ENCODE measurements at regions not wholly inside any gene's neighbourhood (a gene's known extent, or its start where the extent isn't known, plus 50 kb on each side); places are given as distances from the start of the nearest gene placed in this dataset.

- no peak for TF ChIP-seq ZBTB7A (IDR thresholded peaks at IDR 0.05; ENCODE audit: low read depth)
- no peak for TF ChIP-seq CEBPB (IDR thresholded peaks at IDR 0.05)
- TF ChIP-seq FOXM1 (IDR thresholded peaks at IDR 0.05; ENCODE audit: borderline replicate concordance, low read depth) = no peak
- no peak for TF ChIP-seq TAF1 (IDR thresholded peaks at IDR 0.05; ENCODE audit: low read depth)
- TF ChIP-seq EGR1 (IDR thresholded peaks at IDR 0.05) = no peak
- TF ChIP-seq YY1 (IDR thresholded peaks at IDR 0.05; ENCODE audit: low read depth) = no peak
- TF ChIP-seq, protein P1, sequence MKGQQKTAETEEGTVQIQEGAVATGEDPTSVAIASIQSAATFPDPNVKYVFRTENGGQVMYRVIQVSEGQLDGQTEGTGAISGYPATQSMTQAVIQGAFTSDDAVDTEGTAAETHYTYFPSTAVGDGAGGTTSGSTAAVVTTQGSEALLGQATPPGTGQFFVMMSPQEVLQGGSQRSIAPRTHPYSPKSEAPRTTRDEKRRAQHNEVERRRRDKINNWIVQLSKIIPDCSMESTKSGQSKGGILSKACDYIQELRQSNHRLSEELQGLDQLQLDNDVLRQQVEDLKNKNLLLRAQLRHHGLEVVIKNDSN (IDR thresholded peaks at IDR 0.05) = no peak
- no peak for TF ChIP-seq NFIC (IDR thresholded peaks at IDR 0.05)
- no peak for TF ChIP-seq RAD21 (IDR thresholded peaks at IDR 0.05; ENCODE audit: low read depth)
- TF ChIP-seq, protein P2, sequence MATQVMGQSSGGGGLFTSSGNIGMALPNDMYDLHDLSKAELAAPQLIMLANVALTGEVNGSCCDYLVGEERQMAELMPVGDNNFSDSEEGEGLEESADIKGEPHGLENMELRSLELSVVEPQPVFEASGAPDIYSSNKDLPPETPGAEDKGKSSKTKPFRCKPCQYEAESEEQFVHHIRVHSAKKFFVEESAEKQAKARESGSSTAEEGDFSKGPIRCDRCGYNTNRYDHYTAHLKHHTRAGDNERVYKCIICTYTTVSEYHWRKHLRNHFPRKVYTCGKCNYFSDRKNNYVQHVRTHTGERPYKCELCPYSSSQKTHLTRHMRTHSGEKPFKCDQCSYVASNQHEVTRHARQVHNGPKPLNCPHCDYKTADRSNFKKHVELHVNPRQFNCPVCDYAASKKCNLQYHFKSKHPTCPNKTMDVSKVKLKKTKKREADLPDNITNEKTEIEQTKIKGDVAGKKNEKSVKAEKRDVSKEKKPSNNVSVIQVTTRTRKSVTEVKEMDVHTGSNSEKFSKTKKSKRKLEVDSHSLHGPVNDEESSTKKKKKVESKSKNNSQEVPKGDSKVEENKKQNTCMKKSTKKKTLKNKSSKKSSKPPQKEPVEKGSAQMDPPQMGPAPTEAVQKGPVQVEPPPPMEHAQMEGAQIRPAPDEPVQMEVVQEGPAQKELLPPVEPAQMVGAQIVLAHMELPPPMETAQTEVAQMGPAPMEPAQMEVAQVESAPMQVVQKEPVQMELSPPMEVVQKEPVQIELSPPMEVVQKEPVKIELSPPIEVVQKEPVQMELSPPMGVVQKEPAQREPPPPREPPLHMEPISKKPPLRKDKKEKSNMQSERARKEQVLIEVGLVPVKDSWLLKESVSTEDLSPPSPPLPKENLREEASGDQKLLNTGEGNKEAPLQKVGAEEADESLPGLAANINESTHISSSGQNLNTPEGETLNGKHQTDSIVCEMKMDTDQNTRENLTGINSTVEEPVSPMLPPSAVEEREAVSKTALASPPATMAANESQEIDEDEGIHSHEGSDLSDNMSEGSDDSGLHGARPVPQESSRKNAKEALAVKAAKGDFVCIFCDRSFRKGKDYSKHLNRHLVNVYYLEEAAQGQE (IDR thresholded peaks at IDR 0.05; ENCODE audit: low read depth) = no peak
- TF ChIP-seq CREB1 (IDR thresholded peaks at IDR 0.05; ENCODE audit: low read depth) = no peak
- no peak for TF ChIP-seq EP300 (IDR thresholded peaks at IDR 0.05; ENCODE audit: borderline replicate concordance)
- TF ChIP-seq MAX (IDR thresholded peaks at IDR 0.05) = no peak
- TF ChIP-seq TEAD4 (IDR thresholded peaks at IDR 0.05) = no peak
These were observed 110.9 kb upstream of the ZNF717 start for GRCh38 chr3:75896265-75896664.

DNA sequence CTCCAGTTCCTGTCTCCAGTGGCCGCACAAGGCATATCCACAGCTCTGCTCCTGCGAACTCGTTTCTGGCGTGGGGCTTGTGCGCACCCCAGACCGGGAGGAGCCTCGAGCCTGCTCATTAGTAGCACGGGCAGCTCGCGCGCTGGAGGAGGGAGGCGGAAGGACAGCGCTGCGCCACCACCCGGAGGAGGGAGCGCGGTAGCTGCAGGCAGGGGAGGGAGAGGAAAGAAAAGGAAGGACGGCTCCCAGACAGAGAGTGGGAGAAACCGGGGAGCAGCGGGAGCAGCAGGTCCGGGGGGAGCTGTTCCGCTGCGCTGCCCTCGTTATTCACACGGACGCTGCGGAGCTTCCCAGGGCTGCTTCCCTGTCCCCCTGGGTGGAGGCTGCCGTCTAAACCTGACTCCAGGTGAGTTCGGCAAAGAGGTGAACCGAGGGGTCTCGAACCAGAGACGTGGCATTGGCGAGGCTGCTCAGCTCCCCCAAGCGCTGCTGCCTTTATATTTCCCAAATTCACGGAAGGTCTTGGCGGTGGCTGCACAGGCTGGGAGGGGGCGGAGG is 121.3 kb upstream of the ZNF717 start:
- no peak for TF ChIP-seq CREB1 (IDR thresholded peaks at IDR 0.05; ENCODE audit: low read depth)
- TF ChIP-seq, protein P2 (IDR thresholded peaks at IDR 0.05; ENCODE audit: low read depth) = no peak
- TF ChIP-seq TEAD4 (IDR thresholded peaks at IDR 0.05) = no peak
- no peak for TF ChIP-seq MAX (IDR thresholded peaks at IDR 0.05)
- no peak for TF ChIP-seq TAF1 (IDR thresholded peaks at IDR 0.05; ENCODE audit: low read depth)
- no peak for TF ChIP-seq YY1 (IDR thresholded peaks at IDR 0.05; ENCODE audit: low read depth)
- TF ChIP-seq RAD21 (IDR thresholded peaks at IDR 0.05; ENCODE audit: low read depth) = no peak
- TF ChIP-seq EGR1 (IDR thresholded peaks at IDR 0.05) = no peak
- TF ChIP-seq FOXM1 (IDR thresholded peaks at IDR 0.05; ENCODE audit: borderline replicate concordance, low read depth) = no peak
- TF ChIP-seq ZBTB7A (IDR thresholded peaks at IDR 0.05; ENCODE audit: low read depth) = no peak
- no peak for TF ChIP-seq TCF12 (IDR thresholded peaks at IDR 0.05; ENCODE audit: low read depth)
- no peak for TF ChIP-seq CEBPB (IDR thresholded peaks at IDR 0.05)
- no peak for TF ChIP-seq EP300 (IDR thresholded peaks at IDR 0.05; ENCODE audit: borderline replicate concordance)
- TF ChIP-seq, protein P1 (IDR thresholded peaks at IDR 0.05) = no peak
- no peak for TF ChIP-seq NFIC (IDR thresholded peaks at IDR 0.05)

GRCh38 chr3:75913800-75914350 is 128.5 kb upstream of the ZNF717 start:
- TF ChIP-seq EP300 (IDR thresholded peaks at IDR 0.05; ENCODE audit: borderline replicate concordance) (no peak), TCF12 (IDR thresholded peaks at IDR 0.05; ENCODE audit: low read depth) (no peak), TAF1 (IDR thresholded peaks at IDR 0.05; ENCODE audit: low read depth) (no peak), CEBPB (IDR thresholded peaks at IDR 0.05) (no peak), TEAD4 (IDR thresholded peaks at IDR 0.05) (no peak), MAX (IDR thresholded peaks at IDR 0.05) (no peak), YY1 (IDR thresholded peaks at IDR 0.05; ENCODE audit: low read depth) (no peak), EGR1 (IDR thresholded peaks at IDR 0.05) (no peak)
- TF ChIP-seq, protein P2 (IDR thresholded peaks at IDR 0.05; ENCODE audit: low read depth) = no peak
- TF ChIP-seq, protein P1 (IDR thresholded peaks at IDR 0.05) = no peak
